HG03103 (cell line): ENCODE measurements at regions not wholly inside any gene's neighbourhood (a gene's known extent, or its start where the extent isn't known, plus 50 kb on each side); places are given as distances from the start of the nearest gene placed in this dataset.

Experiments used
- ATAC-seq: cut with Tn5 transposase; IDR thresholded peaks from one replicate; pipeline ENCODE4 v1.9.1; 2021; ENCODE audit warnings: low read depth; ENCODE audit not compliant: unreplicated experiment

GRCh38 chr11:45556851-45557707, 108.3 kb downstream of the CHST1 start:
- no peak for ATAC-seq

- ATAC-seq: no peak
Measured at GRCh38 chr11:45554230-45554967, 111.0 kb downstream of the CHST1 start.

- no peak for ATAC-seq
Measured at GRCh38 chr11:45553383-45553936, 112.0 kb downstream of the CHST1 start.

GRCh38 chr11:45551191-45551713, 114.2 kb downstream of the CHST1 start:
- ATAC-seq: no peak

- ATAC-seq: no peak
Measured at GRCh38 chr11:45549257-45549656, 116.2 kb downstream of the CHST1 start.

GRCh38 chr11:45546366-45546765, 119.1 kb downstream of the CHST1 start:
- no peak for ATAC-seq

- ATAC-seq: no peak
Measured at GRCh38 chr11:45544826-45545225, 120.6 kb downstream of the CHST1 start.

GRCh38 chr11:45543808-45544422, 121.5 kb downstream of the CHST1 start:
- ATAC-seq: no peak

GRCh38 chr11:45543081-45543480, 122.3 kb downstream of the CHST1 start:
- ATAC-seq: no peak

- ATAC-seq: no peak
Measured at GRCh38 chr11:45541693-45542434, 123.6 kb downstream of the CHST1 start.

GRCh38 chr11:45538939-45539338, 126.5 kb downstream of the CHST1 start:
- ATAC-seq: no peak

- ATAC-seq: no peak
Measured at GRCh38 chr11:45538363-45538762, 127.1 kb downstream of the CHST1 start.

GRCh38 chr11:45537614-45538013, 127.8 kb downstream of the CHST1 start:
- ATAC-seq: no peak

- ATAC-seq: no peak
Measured at GRCh38 chr11:45535033-45535432, 130.4 kb downstream of the CHST1 start.

- ATAC-seq: no peak
Measured at GRCh38 chr11:45534132-45534531, 131.3 kb downstream of the CHST1 start.

GRCh38 chr11:45532546-45532945, 132.9 kb downstream of the CHST1 start:
- no peak for ATAC-seq

- ATAC-seq: no peak
Measured at GRCh38 chr11:45530776-45531175, 134.6 kb downstream of the CHST1 start.

- no peak for ATAC-seq
Measured at GRCh38 chr11:45530111-45530510, 135.3 kb downstream of the CHST1 start.

GRCh38 chr11:45528435-45528834, 137.0 kb downstream of the CHST1 start:
- ATAC-seq: no peak

GRCh38 chr11:45527898-45528297, 137.5 kb downstream of the CHST1 start:
- ATAC-seq: no peak
